CD4-positive, alpha-beta T cell treated with Interleukin-10 for 1 hour (primary cell): ENCODE measurements at regions not wholly inside any gene's neighbourhood (a gene's known extent, or its start where the extent isn't known, plus 50 kb on each side); places are given as distances from the start of the nearest gene placed in this dataset.
"Not testable (repeated sequence)": the region's sequence is repeated elsewhere in the genome, so short reads cannot be mapped to it uniquely, and the experiment has no call there.

Experiments
- DNase-seq: peaks from one replicate; pipeline ENCODE4 v3.0.0-alpha.2; 2020

DNA sequence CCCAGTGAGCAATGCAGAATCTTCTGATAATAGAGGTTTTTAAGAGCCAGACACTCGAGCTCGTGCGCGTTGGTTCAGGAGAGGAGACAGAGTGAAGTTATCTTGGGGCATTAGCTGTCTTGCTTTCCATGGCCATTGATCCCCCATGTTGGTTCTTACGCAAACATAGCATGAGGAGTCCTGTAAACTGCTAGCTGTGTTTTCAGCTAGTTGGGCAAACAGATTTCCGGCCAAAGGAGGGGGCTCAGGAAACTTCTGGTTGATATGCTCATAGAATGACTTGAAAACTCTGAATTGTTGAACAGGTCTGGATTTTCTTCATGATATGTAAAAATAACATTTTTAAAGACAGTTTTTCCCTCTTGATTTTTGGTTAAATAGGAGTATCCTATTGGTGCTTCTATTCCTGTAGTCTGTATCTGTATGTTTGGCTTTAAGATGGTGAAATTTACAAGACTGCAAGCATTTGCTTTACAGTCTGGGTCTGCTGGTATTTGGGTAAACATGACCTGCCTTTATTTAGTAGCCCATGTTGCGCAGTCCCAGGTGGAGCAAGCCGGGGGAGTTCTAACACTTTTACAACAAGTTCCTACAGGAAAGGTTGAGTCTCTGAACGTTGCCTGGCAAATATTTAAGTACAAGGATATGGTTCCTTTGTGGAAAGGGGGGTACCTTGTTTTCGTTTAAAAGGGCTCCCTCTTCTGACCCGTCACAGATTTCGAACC lies 218.4 kb upstream of the KCND2 start:
- DNase-seq: no peak

DNA sequence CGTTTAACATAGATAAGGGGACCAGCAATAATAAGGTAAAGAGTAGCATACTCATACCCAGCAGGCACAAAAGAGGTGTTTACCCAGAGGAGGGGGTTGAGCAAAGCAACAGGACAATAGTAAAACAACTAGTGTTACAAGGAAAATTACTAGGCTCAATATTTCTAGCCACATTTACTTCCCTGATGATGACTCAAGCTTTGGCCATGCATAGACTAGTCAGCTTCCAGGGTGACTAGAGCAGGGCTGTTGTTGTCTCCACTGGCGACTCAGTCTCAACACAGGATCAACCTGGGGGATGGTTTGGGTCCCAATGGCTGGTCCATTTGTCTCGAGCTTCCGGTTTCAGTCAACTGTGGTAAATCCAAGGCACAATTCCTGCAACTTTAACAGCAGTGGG lies 217.7 kb upstream of the KCND2 start:
- DNase-seq: no peak

DNA sequence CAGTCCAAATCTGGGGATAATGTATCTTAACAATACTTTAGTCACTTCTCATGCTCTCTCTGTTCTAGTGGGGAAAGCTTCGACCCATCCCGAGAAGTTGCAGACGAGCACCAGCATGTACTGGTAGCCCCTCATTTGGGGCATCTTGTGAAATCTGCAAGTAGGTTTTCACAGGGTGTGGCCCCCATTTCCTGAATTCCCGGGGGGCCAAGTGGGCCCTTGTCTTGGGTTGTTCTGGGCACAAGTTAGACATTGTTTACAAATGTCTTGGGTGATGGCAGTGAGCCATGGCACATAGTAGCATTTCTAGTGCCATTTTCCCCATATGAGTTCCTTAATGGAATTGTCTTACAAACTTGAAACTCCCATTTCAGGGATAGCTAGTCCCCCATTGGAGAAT lies 216.7 kb upstream of the KCND2 start:
- no peak for DNase-seq

DNA sequence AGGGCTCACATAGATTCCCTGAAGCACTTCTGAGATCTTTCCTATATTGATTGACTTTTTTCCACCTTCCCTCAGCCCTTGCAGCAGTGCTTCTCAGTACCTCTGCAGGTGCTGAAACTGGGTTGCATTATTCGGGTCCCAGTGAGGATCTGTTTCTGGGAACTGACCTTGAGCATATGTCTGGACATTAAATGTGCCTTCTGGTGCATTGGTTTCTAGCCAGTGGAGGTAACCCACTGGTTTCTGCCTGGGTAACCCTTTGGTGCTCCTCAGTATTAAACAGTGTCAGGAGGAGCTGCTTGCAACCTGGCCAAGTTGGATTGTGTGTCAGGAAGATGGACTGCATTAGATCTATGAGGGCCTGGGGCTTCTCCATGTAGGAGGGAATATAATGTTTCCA lies 213.3 kb upstream of the KCND2 start:
- DNase-seq: no peak

DNA sequence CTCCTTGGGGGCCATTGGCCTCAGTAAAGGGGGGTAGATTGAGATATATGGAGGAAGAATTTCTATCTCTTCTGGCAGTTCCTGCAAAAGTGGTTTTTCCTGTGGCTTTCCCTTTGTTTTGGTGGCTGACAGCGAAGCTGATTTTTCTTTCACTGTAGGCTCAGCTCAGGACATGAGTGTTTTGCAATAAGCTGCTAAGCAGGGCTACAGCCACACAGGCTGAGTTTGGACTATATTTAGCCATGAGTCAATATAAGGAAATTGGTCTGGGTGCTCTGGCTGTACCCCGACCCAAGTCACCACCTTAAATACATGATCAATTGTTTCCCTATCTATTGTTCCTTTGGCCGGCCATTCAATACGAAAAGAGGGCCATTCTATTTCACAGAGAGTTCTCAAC lies 212.7 kb upstream of the KCND2 start:
- DNase-seq: no peak

DNA sequence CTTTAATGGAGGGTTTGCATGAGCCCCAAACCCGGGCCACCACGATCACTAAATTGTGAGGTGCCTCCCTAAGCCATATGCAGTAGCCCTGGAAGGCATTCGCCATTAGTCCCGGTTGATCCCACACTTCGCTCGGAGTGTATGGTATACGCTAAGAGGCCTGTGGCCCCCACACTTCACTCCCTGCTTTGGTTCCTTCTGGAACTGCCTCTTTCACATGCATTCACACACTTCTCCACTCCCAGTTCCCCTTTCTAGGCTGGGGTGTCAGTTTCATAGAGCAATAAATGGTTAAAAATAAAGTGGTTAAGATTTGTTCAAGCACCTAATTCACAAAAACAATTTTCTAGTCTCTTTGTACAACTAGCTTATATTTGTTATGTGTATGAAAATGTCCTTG lies 212.1 kb upstream of the KCND2 start:
- DNase-seq: no peak

DNA sequence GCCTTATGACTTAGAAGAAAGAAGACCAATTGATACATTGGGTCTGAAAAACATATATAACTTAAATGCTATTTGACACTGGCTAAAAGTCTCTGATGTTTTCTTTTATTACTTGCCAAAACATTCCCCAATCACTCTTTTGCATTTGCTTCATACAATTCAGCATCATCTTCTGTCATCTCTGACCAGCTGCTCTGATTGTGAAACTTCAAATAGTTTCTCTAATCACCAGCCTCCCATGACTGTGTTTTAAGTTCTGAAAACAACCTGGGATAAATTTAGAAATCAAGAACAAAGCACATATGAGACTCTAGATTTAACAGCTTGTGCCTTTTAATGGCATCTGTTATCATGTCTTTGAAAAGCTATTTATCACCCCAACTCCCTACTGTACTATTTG lies 208.4 kb upstream of the KCND2 start:
- DNase-seq: no peak

DNA sequence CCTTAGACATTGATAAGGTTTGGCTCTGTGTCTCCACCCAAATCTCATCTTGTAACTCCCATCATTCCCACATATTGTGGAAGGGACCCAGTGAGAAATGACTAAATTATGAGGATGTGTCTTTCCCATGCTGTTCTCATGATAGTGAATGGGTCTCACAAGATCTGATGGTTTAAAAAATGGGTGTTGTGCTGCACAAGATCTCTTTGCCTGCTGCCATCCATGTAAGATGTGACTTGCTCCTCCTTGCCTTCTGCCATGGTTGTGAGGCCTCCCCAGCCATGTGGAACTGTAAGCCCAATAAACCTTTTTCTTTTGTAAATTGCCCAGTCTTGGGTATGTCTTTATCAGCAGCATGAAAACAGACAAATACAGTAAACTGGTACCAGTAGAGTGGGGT lies 206.1 kb upstream of the KCND2 start:
- not testable (repeated sequence) for DNase-seq

DNA sequence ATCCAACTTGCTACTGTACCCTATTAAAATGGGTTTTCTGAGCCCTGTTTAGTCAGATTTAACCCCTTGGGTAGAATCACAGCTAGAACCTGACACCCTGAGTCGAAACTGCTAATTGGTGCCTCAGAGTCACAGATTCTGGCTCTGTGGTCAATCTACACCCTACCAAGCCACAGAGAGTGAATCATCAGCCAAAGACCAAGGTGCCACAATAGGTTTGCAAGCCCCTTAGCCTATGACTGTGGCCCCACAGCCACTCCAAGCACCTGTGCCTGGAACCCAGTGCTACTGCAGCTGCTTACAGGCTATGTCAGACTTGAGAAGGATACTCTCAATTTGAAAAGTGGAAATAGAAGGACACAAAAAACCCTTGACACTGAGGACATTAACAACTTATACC lies 202.8 kb upstream of the KCND2 start:
- no peak for DNase-seq

DNA sequence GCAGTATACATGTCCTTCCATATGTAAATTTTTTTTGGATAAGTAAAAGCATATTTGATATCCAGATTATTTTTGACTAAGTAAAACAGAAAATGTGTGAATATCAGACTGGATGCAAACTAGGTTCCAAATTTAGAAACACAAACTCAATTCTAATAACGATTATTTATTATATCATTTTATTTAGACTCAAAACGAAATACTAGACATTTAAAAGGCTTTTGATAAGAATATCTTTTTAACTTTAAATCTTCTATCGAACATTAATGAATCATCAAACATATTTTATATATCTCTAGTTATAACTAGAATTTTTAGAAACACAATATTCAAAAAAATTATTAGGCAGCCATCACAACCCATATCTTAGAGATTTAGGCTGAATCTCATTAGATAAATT lies 195.2 kb upstream of the KCND2 start:
- DNase-seq: no peak

DNA sequence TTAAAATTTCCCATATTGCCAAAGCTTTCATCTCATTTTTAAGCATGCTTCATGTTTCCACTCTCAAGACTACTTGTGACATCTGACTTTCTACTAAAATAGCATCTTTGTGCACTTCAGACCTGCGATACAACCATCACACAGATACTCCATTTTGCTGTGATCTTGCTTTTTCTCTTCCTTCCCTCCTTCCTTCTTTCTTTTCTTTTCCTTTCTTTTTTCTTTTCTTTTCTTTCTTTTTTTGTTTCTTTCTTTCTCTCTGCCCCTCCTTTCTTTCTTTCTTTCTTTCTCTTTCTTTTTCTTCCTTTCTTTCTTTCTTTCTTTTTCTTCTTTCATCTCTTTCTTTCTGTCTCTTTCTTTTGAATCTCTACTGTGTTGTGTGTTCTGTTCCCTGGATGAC lies 194.0 kb upstream of the KCND2 start:
- DNase-seq: no peak

DNA sequence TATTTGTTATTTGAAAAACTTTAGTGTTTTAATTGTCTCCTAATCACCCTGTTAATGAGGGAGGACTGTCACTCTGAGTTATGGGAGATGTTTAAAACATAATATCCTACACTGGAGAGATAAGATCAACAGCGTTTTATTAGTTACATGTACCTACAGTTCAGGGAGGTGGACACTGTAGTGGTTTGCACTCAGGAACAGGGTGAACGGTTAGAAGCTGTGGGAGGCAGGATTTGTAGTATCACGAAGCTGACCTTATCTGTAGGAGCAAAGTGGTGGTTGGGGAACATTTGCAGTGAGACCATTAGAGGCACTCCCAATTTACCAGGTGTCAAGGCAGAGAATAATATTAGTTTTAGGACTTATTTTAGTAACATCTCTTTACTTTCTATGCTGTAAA lies 193.3 kb upstream of the KCND2 start:
- DNase-seq: no peak

DNA sequence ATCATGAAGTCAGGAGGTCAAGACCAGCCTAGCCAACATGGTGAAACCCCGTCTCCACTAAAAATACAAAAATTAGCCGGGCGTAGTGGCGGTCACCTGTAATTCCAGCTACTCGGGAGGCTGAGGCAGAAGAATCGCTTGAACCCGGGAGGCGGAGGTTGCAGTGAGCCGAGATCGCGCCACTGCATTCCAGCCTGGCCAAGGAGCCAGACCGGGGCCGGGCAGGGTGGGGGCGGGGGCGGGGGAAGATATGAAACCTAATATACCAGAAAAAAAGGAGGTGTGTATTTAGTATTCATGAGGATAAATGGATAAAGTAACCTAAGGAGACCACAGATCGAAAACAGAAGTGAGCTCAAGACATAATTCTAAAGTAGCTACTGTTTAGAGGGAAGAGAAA lies 186.5 kb upstream of the KCND2 start:
- DNase-seq: not testable (repeated sequence)

DNA sequence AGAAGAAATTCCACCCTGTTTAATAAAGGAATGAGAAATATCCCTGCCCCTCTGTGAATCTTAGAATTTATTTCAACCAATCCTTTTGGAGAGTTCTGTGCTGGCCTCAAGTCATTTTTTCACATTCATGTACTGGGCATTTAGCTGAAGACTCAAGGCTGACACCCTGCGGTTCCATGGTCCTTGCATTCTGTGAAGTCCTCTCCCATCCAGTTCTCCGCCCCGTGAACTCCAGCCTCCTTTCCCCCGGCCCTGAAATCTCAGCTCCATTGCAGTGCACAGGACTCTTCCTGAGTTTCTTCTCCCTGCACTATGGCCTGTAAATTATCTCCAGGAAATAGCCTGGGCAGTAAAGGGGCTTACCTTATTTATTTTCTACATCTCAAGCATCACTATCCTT lies 183.0 kb upstream of the KCND2 start:
- no peak for DNase-seq

DNA sequence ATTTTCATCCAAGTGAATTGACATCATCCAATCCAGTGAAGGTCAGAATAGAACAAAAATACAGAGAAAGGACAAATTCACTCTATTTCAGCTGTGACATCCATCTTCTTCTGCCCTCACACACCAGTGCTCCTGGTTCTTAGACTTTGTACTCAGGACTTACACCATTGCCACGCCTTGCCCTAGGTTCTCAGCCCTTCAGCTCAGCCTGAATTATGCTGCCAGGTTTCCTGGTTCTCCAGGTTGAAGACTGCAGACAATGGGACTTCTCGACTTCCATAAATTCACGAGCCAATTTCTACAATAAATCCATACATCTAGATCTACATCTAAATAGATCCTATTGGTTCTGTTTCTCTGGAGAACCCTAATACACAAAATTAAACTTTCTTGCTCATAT lies 181.2 kb upstream of the KCND2 start:
- DNase-seq: no peak

DNA sequence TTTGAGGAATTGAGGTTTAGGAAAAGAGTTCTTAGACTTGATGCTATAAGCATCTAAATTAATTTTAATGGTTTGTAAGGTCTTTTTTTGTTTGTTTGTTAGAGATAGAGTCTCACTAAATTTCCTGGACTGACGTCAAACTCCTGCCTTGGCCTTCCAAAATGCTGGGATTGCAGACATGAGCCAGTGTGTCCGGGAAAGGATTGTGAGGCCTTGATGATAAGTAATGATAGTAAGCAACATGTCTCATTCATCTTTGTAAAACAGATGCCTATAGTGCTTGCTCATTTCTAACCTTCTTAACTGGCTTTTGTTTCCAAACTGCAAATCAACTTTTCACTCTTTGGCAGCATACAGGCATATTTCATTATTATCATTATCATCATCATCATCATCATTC lies 176.0 kb upstream of the KCND2 start:
- DNase-seq: no peak

DNA sequence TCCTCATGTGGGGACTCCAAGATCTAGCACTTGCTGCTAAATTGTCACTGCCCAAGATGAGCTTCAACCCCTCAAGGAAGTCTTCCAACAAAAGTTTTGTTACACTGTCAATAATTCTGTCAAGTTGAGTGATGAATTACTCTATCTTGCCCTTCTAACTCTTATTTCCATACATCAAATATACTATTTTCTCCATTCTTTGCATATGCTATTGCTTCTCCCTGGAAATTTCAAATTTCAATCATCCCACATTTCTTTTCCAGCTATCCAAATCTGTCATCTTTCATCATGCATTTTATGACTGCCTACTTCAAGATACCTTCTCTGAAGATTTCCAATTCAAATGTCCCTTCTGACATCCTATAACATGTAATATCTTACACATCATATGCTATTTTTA lies 175.2 kb upstream of the KCND2 start:
- DNase-seq: no peak

DNA sequence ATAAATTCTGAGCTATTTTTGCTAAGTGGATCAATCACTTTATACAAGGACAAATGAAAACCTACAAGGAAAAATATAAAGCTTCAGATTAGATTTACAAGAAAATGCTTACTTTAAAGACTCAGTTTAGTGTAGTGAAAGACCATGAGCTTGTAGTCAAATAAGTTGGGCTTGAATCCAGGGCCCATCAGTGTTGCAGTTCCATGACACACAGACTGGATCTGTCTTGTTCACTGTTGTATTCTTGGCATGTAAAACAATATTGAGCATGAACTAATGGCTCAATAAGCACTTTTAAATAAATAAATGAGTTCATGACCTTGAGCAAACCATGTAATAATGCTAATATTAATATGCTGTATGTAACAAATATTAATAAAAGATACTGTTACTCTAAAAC lies 164.6 kb upstream of the KCND2 start:
- DNase-seq: no peak

DNA sequence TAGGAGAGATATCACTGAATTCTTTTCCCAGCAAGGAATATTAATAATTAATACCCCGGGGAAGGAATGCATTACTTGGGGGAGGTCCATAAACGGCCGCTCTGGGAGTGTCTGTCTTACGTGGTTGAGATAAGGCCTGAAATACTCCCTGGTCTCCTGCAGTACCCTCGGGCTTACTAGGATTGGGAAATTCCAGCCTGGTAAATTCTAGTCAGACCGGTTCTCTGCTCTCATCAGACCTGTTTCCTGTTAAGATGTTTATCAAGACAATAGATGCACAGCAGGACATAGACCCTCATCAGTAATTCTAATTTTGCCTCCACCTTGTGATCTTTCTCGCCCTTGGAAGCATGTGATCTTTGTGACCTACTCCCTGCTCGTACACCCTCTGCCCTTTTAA lies 162.8 kb upstream of the KCND2 start:
- no peak for DNase-seq

DNA sequence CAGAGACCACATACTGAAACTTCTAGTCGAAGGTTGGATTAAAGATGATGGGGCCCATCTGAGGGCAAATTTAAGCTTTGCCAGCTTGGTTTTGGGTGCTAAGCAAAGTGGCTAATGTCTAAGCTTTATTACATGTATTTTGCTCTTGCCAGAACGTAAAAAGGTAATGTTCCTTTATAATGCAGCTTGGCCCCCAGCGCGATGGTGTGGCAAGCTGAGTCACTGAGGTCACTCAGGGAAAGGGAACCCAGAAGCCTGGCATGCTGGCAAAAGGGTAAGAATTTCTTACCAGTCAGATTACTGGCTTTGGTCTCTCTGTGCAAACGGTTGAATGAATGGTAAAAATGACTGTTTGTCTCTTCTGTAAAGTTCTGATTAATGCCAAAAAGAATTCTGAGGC lies 158.3 kb upstream of the KCND2 start:
- no peak for DNase-seq

DNA sequence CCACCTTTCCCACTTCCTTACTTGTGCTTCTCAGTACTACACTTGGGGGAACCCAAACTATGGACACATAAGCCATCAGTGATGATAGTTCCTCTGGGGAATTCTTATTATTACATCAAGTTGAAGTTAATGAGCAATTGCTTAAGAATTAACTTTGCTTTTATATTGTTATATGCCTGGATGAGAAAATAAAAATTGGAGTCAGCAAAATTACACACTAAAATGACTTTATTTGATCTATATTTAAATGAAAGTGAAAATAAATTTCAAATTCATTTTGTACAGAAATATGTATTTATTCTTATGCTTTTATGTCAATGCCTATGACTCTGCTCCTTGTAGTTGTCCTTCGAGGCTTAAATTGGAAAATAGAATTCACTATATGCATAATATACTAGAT lies 149.4 kb upstream of the KCND2 start:
- no peak for DNase-seq

DNA sequence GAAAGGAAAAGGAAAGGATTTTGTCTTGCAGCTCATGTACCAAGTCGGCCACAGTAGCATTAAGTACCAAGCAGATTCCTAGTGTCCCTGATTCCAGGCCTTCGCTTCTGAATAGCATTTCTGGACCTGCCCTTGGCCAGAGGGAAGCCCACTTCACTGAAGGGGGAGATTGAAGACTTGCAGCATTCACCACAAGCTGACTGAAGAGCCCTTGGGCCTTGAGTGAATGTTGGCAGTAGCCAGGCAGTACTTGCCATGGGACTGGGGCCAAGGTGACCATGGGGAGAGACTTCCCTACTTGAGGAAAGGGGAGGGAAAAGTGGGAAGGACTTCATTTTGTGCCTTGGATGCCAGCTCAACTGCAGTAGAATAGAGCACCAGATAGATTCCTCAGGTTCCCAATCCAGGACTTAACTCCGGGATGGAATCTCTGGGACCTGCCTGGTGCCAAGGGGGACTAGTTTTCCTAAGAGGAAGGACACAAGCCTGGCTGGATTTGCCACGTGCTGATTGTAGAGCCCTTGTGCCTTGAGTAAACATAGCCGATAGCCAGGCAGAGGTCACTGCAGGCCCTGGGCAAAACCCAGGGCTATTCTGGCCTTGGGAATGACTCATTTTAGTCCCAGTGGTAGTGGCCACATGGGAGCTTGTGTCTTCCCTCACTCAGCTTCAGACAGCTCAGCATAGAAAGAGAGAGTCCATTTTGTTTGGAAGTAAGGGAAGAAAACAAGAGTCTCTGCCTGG lies 141.7 kb upstream of the KCND2 start:
- no peak for DNase-seq

DNA sequence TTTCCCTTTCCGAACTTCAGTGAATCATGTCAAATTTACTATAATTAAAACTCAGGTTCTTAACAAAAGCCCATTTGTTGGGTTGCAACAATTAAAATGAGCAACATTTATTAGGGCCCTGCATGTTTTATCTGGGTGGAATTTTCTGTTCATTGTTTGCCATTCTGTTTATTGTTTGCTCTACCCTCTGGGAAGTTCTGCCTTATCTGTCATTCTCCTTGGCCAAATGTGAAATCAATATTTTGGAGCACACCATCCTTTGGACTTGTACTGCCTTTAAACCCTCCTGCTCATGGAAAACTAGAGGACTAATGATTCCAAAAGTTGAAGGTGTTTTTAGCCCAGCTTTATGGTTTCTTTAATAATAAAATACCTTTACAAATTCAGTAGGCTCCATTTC lies 134.5 kb upstream of the KCND2 start:
- DNase-seq: no peak

DNA sequence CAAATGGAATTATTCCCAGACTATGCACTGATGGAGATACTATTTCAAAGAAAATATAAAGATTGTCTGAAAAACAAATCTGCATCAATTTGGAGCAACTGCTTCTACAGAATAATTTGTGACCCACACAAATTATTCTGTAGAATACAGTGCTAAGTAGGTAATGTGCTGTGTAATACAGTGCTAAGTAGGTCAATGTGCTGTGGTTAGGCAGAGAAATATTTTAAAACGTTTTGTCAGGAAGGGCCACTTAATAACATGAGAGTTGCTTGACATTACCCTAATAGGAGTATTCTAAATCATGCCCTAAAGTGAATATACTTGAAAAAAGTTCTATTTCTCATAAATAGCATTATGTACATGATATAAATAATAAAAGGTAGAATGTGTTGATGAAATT lies 116.5 kb upstream of the KCND2 start:
- DNase-seq: no peak

DNA sequence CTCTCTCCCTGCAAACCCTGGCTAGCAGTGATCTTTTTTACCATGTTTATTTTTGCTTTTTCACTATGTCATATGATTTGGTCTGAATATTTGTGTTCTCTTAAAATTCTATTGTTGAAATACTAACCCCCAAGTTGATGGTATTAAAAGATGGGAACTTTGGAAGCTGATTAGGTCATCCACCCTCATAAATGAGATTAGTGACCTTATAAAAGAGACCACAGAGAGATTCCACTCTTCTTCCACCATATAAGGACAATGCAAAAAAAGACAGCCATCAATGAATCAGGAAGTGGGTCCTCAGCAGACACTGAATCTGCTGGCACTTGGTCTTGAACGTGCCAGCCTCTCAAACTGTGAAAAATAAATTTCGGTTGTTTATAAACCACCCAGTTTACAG lies 112.8 kb upstream of the KCND2 start:
- DNase-seq: no peak
